Esophagus squamous epithelium (tissue), 4 donors: ENCODE measurements at regions not wholly inside any gene's neighbourhood (a gene's known extent, or its start where the extent isn't known, plus 50 kb on each side); places are given as distances from the start of the nearest gene placed in this dataset.

ENCODE experiments used
- CTCF ChIP-seq, 6 experiments: fragments of 450-650 bp in 4 of 6; fragments of 200-600 bp in 2 of 6; sonication (generic) in 2 of 6; IDR thresholded peaks; one replicate each; pipeline ENCODE4 v1.5.1; 2016 to 2019; ENCODE audit warnings: antibody characterized with exemption in 6 of 6, mild to moderate bottlenecking in 4 of 6, moderate library complexity in 4 of 6
- POLR2A ChIP-seq, 4 donors: fragments of 450-650 bp; IDR thresholded peaks; one replicate each; pipeline ENCODE4 v1.6.1; 2017; ENCODE audit warnings: antibody characterized with exemption in 4 of 4, mild to moderate bottlenecking in 4 of 4, moderate library complexity in 3 of 4

- TF ChIP-seq POLR2A (IDR thresholded peaks at IDR 0.05), result no peak
- no peak for TF ChIP-seq CTCF (IDR thresholded peaks at IDR 0.05)
Measured at GRCh38 chrX:143139681-143140080, 114.0 kb downstream of the SPANXN4 start.
